Hepatocyte (in vitro differentiated cells): ENCODE measurements at regions not wholly inside any gene's neighbourhood (a gene's known extent, or its start where the extent isn't known, plus 50 kb on each side); places are given as distances from the start of the nearest gene placed in this dataset.

ENCODE experiments used
- DNase-seq: peaks from one replicate; pipeline ENCODE4 v3.0.0-alpha.2; 2016; ENCODE audit warnings: low spot score
- H2AFZ ChIP-seq: fragments of 200-600 bp; sonication (generic); 2 replicates; pipeline ENCODE4 v1.6.0; 2016; ENCODE audit warnings: antibody characterized with exemption, mild to moderate bottlenecking
- H3K27ac ChIP-seq: fragments of 200-600 bp; sonication (generic); 2 replicates; pipeline ENCODE4 v1.5.1; 2016; ENCODE audit warnings: mild to moderate bottlenecking
- H3K27me3 ChIP-seq: fragments of 200-600 bp; sonication (generic); 2 replicates; pipeline ENCODE4 v1.6.1; 2016
- H3K36me3 ChIP-seq: fragments of 200-600 bp; sonication (generic); replicated peaks from 2 replicates; pipeline ENCODE4 v1.5.1; 2016; ENCODE audit warnings: low read depth; ENCODE audit not compliant: insufficient read depth
- H3K4me1 ChIP-seq: fragments of 200-600 bp; sonication (generic); 2 replicates; pipeline ENCODE4 v1.5.1; 2016; ENCODE audit warnings: mild to moderate bottlenecking, moderate library complexity; ENCODE audit not compliant: insufficient read depth
- H3K4me2 ChIP-seq: fragments of 200-600 bp; sonication (generic); 2 replicates; pipeline ENCODE4 v1.6.0; 2016
- H3K4me3 ChIP-seq: fragments of 200-600 bp; sonication (generic); 2 replicates; pipeline ENCODE4 v1.5.1; 2016; ENCODE audit warnings: mild to moderate bottlenecking
- H3K79me2 ChIP-seq: fragments of 200-600 bp; sonication (generic); 2 replicates; pipeline ENCODE4 v1.6.0; 2017; ENCODE audit warnings: mild to moderate bottlenecking
- H3K9me2 ChIP-seq: fragments of 200-600 bp; sonication (generic); replicated peaks from 2 replicates; pipeline ENCODE4 v1.6.0; 2017; ENCODE audit warnings: mild to moderate bottlenecking; ENCODE audit not compliant: insufficient read depth
- H3K9me3 ChIP-seq: fragments of 200-600 bp; sonication (generic); 2 replicates; pipeline ENCODE4 v1.5.1; 2016; ENCODE audit warnings: low read depth, mild to moderate bottlenecking
- H4K20me1 ChIP-seq: fragments of 200-600 bp; sonication (generic); 2 replicates; pipeline ENCODE4 v1.6.0; 2016; ENCODE audit warnings: mild to moderate bottlenecking; ENCODE audit not compliant: insufficient read depth, poor library complexity, severe bottlenecking
- CTCF ChIP-seq: fragments of 200-600 bp; sonication (generic); IDR thresholded peaks from 2 replicates; pipeline ENCODE4 v1.5.1; 2016; ENCODE audit warnings: antibody characterized with exemption, mild to moderate bottlenecking; ENCODE audit not compliant: poor library complexity
- EZH2 ChIP-seq: fragments of 200-600 bp; sonication (generic); IDR thresholded peaks from 2 replicates; pipeline ENCODE4 v1.6.1; 2016; ENCODE audit warnings: antibody characterized with exemption, mild to moderate bottlenecking, borderline replicate concordance
- EZH2phosphoT487 ChIP-seq: fragments of 200-600 bp; sonication (generic); IDR thresholded peaks from one replicate; pipeline ENCODE4 v1.6.1; 2018; ENCODE audit warnings: antibody characterized with exemption, mild to moderate bottlenecking, low read depth, moderate library complexity; ENCODE audit not compliant: unreplicated experiment, severe bottlenecking
- WGBS: methylation state at CpG from one replicate; pipeline ENCODE4 v1.1.6; 2016; ENCODE audit warnings: low lambda C conversion rate; ENCODE audit errors: missing lambda C conversion rate; 5-methylcytosine and 5-hydroxymethylcytosine counted together

DNA sequence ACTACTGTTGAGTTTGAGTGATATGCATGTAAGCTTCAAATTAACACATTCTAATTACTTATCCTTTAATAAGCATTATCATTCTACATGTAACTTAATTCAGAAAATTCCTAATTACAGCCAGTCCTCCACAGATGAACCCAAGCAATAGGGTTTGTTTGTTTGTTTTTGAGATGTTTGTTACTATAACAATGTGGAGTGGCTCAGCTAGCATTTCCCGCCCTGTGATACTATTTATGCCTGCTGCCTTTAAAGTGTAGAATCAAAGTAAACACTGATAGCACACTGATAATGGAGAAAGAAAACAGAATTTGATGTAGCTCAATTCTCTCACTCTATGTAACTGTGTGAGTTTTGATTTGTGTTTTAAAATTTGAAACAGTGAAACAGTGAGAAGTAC, 105.1 kb upstream of the IGF1R start:
- H3K27ac ChIP-seq, result no peak overlapping the region
- no peak overlapping the region for H3K4me2 ChIP-seq
- H3K36me3 ChIP-seq, result no peaks in the 10 kb centered on the region
- no peaks in the 10 kb centered on the region for H3K79me2 ChIP-seq
- H3K4me1 ChIP-seq, result no peaks in the 10 kb centered on the region
- no peak for DNase-seq
- no peaks in the 10 kb centered on the region for H4K20me1 ChIP-seq
- no peak overlapping the region for H2AFZ ChIP-seq
- H3K9me2 ChIP-seq, result no peaks in the 10 kb centered on the region
- TF ChIP-seq EZH2phosphoT487 (no peak), CTCF (no peak), EZH2 (no peak)
- WGBS, result 74% methylated on average over 1 of the region's 1 CpG
- H3K4me3 ChIP-seq, result no peak overlapping the region
- no peaks in the 10 kb centered on the region for H3K9me3 ChIP-seq
- peaks cover 37% of the 10 kb centered on the region for H3K27me3 ChIP-seq

DNA sequence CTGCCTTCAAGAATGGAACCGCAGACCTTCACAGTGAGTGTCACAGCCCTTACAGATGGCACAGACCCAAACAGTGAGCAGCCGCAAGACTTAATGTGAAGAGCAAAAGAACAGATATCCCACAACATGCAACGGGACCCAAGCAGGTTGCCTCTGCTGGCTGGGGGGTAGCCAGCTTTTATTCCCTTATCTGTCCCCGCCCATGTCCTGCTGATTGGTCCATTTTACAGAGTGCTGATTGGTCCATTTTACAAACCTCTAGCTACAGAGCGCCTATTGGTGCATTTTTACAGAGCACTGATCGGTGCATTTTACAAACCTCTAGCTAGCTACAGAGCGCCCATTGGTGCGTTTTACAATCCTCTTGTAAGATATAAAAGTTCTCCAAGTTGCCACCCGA, 102.0 kb upstream of the IGF1R start:
- no peaks in the 10 kb centered on the region for H4K20me1 ChIP-seq

DNA sequence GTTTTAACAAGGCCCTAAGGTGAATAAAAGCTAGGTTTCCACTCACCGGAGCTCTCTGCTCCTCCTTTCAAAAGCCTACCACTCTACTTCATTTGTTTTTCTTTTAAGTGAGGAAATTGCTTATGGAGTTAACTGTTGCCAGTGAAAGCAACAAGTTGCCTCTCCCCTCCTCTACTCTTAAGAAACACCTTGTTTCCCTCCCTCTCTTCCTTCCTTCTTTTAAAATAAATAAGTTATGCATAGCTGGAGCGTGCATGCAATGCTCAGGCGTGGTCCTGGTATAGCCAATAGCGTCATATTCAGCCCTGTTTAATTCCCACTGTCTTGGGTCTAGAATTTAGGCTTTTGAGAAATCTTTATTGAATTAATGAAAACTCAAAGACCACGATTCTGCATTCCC, 101.1 kb upstream of the IGF1R start:
- Histone ChIP-seq H3K4me2 (peak overlapping the region; percentile 90), H3K27ac (peak overlapping the region; percentile 10), H3K9me2 (no peaks in the 10 kb centered on the region), H2AFZ (no peak overlapping the region), H3K27me3 (peaks cover 34% of the 10 kb centered on the region), H3K4me3 (no peak overlapping the region), H3K4me1 (peaks cover 3% of the 10 kb centered on the region), H3K9me3 (no peaks in the 10 kb centered on the region), H3K36me3 (no peaks in the 10 kb centered on the region), H3K79me2 (no peaks in the 10 kb centered on the region), H4K20me1 (no peaks in the 10 kb centered on the region)
- 23% methylated on average over 5 of the region's 5 CpGs for WGBS
- DNase-seq, result no peak
- no peak for TF ChIP-seq EZH2phosphoT487
- no peak for TF ChIP-seq CTCF
- TF ChIP-seq EZH2, result no peak

More for the DNA sequence above, 102.0 kb upstream of the IGF1R start:
- H3K4me2 ChIP-seq, result peak overlapping the region; percentile 90
- no peak for TF ChIP-seq EZH2phosphoT487
- TF ChIP-seq EZH2, result no peak
- no peak for TF ChIP-seq CTCF
- 93% methylated on average over 9 of the region's 9 CpGs for WGBS
- peaks cover 3% of the 10 kb centered on the region for H3K4me1 ChIP-seq
- no peak for DNase-seq
- H2AFZ ChIP-seq, result no peak overlapping the region
- peaks cover 25% of the 10 kb centered on the region for H3K27me3 ChIP-seq
- no peaks in the 10 kb centered on the region for H3K9me3 ChIP-seq
- H3K27ac ChIP-seq, result no peak overlapping the region
- no peak overlapping the region for H3K4me3 ChIP-seq
- H3K36me3 ChIP-seq, result no peaks in the 10 kb centered on the region
- H3K9me2 ChIP-seq, result no peaks in the 10 kb centered on the region
- no peaks in the 10 kb centered on the region for H3K79me2 ChIP-seq

- Histone ChIP-seq H3K4me2 (peak overlapping the region; percentile 90), H3K4me1 (peaks cover 3% of the 10 kb centered on the region), H3K9me2 (no peaks in the 10 kb centered on the region), H3K79me2 (no peaks in the 10 kb centered on the region), H2AFZ (peak overlapping the region; percentile 80), H3K27ac (peak overlapping the region; percentile 91), H3K9me3 (no peaks in the 10 kb centered on the region), H3K36me3 (no peaks in the 10 kb centered on the region), H3K4me3 (peak overlapping the region; percentile 62), H4K20me1 (no peaks in the 10 kb centered on the region), H3K27me3 (peaks cover 38% of the 10 kb centered on the region)
- DNase-seq, result peak; percentile 15
- WGBS, result 1% methylated on average over 19 of the region's 19 CpGs
- TF ChIP-seq CTCF, result no peak
- TF ChIP-seq EZH2phosphoT487, result no peak
- no peak for TF ChIP-seq EZH2
Observed at GRCh38 chr15:98547741-98548138, 100.6 kb upstream of the IGF1R start.
